Smooth muscle cell (in vitro differentiated cells): ENCODE measurements at regions not wholly inside any gene's neighbourhood (a gene's known extent, or its start where the extent isn't known, plus 50 kb on each side); places are given as distances from the start of the nearest gene placed in this dataset.
"Not testable (repeated sequence)": the region's sequence is repeated elsewhere in the genome, so short reads cannot be mapped to it uniquely, and the experiment has no call there.

Source experiments
- DNase-seq: peaks from one replicate; lab custom pipeline; 2025; ENCODE audit not compliant: unreplicated experiment; lab: John Stamatoyannopoulos, UW
- H2AFZ ChIP-seq: fragments of 200-600 bp; sonication (generic); 2 replicates; pipeline ENCODE4 v1.6.0; 2016; ENCODE audit warnings: antibody characterized with exemption, low read depth, mild to moderate bottlenecking
- H3F3A ChIP-seq: fragments of 200-600 bp; sonication (generic); 2 replicates; pipeline ENCODE4 v1.6.0; 2017; ENCODE audit warnings: antibody characterized with exemption, low read depth
- H3K27ac ChIP-seq: fragments of 200-600 bp; sonication (generic); 2 replicates; pipeline ENCODE4 v1.5.1; 2016; ENCODE audit warnings: low read depth, mild to moderate bottlenecking
- H3K27me3 ChIP-seq: fragments of 200-600 bp; sonication (generic); 2 replicates; pipeline ENCODE4 v1.6.1; 2016; ENCODE audit warnings: low read depth, mild to moderate bottlenecking
- H3K36me3 ChIP-seq: fragments of 200-600 bp; sonication (generic); 2 replicates; pipeline ENCODE4 v1.5.1; 2016; ENCODE audit warnings: low read depth
- H3K4me1 ChIP-seq: fragments of 200-600 bp; sonication (generic); 2 replicates; pipeline ENCODE4 v1.5.1; 2016; ENCODE audit warnings: low read depth
- H3K4me2 ChIP-seq: fragments of 200-600 bp; sonication (generic); 2 replicates; pipeline ENCODE4 v1.6.0; 2016; ENCODE audit warnings: mild to moderate bottlenecking
- H3K4me3 ChIP-seq: fragments of 200-600 bp; sonication (generic); 2 replicates; pipeline ENCODE4 v1.5.1; 2016; ENCODE audit warnings: mild to moderate bottlenecking
- H3K79me2 ChIP-seq: fragments of 200-600 bp; sonication (generic); 2 replicates; pipeline ENCODE4 v1.6.0; 2016; ENCODE audit warnings: low read depth, mild to moderate bottlenecking
- H3K9ac ChIP-seq: fragments of 200-600 bp; sonication (generic); 2 replicates; pipeline ENCODE4 v1.6.0; 2016; ENCODE audit warnings: low read depth
- H3K9me3 ChIP-seq: fragments of 200-600 bp; sonication (generic); replicated peaks from 2 replicates; pipeline ENCODE4 v1.5.1; 2016; ENCODE audit warnings: low read depth
- H4K20me1 ChIP-seq: fragments of 200-600 bp; sonication (generic); 2 replicates; pipeline ENCODE4 v1.6.0; 2016; ENCODE audit warnings: low read depth
- WGBS: methylation state at CpG from one replicate; pipeline ENCODE4 v1.1.7; 2016; ENCODE audit warnings: low lambda C conversion rate; 5-methylcytosine and 5-hydroxymethylcytosine counted together
- TF ChIP-seq, protein P1 (sequence below): fragments of 200-600 bp; sonication (generic); IDR thresholded peaks from 2 replicates; pipeline ENCODE4 v1.5.1; 2017; ENCODE audit warnings: borderline replicate concordance, mild to moderate bottlenecking, antibody characterized with exemption; ENCODE audit not compliant: insufficient read depth, poor library complexity, severe bottlenecking

DNA sequence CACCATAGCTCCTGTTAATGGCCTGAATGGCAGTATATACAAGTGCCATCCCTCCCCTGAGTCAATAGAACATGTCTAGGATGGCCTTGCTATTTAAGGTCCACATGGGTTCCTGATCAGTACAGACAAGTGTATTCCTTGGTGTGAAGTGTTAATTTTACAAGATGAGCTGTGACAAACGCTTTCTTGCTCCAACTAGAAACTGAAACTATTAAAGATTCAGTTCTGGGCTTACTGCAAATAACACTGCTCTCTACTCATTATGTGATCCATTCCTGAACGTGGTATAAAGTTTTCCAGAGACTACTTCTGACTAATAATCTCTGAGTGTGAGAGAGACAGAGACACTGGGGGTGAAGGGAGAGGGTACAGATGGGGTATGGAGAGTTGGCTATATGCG lies 198.0 kb upstream of the FBXL4 start:
- no peak for DNase-seq
- H3K4me1 ChIP-seq: peaks cover 8% of the 10 kb centered on the region
- no peak overlapping the region for H3K9ac ChIP-seq
- TF ChIP-seq, protein P1, sequence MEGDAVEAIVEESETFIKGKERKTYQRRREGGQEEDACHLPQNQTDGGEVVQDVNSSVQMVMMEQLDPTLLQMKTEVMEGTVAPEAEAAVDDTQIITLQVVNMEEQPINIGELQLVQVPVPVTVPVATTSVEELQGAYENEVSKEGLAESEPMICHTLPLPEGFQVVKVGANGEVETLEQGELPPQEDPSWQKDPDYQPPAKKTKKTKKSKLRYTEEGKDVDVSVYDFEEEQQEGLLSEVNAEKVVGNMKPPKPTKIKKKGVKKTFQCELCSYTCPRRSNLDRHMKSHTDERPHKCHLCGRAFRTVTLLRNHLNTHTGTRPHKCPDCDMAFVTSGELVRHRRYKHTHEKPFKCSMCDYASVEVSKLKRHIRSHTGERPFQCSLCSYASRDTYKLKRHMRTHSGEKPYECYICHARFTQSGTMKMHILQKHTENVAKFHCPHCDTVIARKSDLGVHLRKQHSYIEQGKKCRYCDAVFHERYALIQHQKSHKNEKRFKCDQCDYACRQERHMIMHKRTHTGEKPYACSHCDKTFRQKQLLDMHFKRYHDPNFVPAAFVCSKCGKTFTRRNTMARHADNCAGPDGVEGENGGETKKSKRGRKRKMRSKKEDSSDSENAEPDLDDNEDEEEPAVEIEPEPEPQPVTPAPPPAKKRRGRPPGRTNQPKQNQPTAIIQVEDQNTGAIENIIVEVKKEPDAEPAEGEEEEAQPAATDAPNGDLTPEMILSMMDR: no peak
- WGBS: 86% methylated on average over 3 of the region's 3 CpGs
- H3K79me2 ChIP-seq: no peaks in the 10 kb centered on the region
- no peaks in the 10 kb centered on the region for H3F3A ChIP-seq
- no peaks in the 10 kb centered on the region for H3K27me3 ChIP-seq
- no peaks in the 10 kb centered on the region for H3K36me3 ChIP-seq
- no peak overlapping the region for H3K4me2 ChIP-seq
- H3K4me3 ChIP-seq: no peak overlapping the region
- H3K27ac ChIP-seq: no peak overlapping the region
- H3K9me3 ChIP-seq: no peaks in the 10 kb centered on the region
- H2AFZ ChIP-seq: no peak overlapping the region
- no peaks in the 10 kb centered on the region for H4K20me1 ChIP-seq

DNA sequence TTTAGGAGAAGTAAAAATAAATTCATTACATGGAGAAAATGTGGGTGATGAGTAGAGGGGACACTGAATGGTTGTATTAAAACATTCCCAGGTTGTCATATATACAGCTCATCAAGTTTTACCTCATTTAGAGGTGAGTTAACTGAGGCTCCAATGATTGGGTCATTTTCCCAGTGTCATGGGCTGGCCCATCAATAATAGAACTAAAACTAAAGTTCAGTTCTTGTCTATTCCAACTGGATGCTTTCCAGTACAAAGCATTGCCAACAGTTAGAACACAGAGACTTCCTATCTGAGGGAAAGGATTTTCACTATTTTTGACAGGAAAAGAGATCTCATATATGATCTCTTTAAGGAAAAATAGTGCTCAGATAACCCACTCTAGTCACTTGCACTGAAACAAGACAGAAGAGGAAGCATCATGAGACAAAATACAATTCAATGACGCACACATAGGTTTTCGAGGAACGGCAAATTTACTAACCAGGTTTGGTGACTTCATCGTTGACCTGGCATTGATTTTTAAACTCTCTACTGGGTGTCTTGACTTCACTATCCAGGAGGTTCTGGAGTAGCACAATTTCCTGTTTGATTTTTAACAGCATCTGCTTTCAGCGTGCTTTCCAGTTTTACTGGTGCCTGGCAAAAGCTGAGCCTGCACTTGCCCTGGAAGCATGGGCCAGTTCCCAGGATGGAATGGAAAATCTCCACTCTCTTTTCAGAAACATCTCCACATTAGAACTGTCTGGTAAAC lies 195.5 kb upstream of the FBXL4 start:
- Histone ChIP-seq H3K27ac (no peak overlapping the region), H4K20me1 (no peaks in the 10 kb centered on the region), H3K27me3 (no peaks in the 10 kb centered on the region), H3K4me1 (peaks cover 8% of the 10 kb centered on the region), H3K4me2 (no peak overlapping the region), H3K9me3 (no peaks in the 10 kb centered on the region), H3K9ac (no peak overlapping the region), H3K79me2 (no peaks in the 10 kb centered on the region), H2AFZ (no peak overlapping the region), H3K4me3 (no peak overlapping the region), H3K36me3 (no peaks in the 10 kb centered on the region), H3F3A (no peaks in the 10 kb centered on the region)
- no peak for DNase-seq
- TF ChIP-seq, protein P1: no peak
- 76% methylated on average over 5 of the region's 5 CpGs for WGBS

DNA sequence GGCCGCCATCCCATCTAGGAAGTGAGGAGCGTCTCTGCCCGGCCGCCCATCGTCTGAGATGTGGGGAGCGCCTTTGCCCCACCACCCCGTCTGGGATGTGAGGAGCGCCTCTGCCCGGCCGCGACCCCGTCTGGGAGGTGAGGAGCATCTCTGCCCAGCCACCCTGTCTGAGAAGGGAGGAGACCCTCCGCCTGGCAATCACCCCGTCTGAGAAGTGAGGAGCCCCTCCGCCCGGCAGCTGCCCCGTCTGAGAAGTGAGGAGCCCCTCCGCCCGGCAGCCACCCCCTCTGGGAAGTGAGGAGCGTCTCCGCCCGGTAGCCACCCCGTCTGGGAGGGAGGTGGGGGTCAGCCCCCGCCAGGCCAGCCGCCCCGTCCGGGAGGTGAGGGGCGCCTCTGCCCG lies 194.2 kb upstream of the FBXL4 start:
- not testable (repeated sequence) for H3K4me3 ChIP-seq, H3K27ac ChIP-seq, H3K27me3 ChIP-seq, H2AFZ ChIP-seq, H3K4me2 ChIP-seq, H3K79me2 ChIP-seq, H3K4me1 ChIP-seq, H3K9ac ChIP-seq, H3K9me3 ChIP-seq, H3K36me3 ChIP-seq, H4K20me1 ChIP-seq, DNase-seq, H3F3A ChIP-seq
- 93% methylated on average over 3 of the region's 29 CpGs for WGBS

DNA sequence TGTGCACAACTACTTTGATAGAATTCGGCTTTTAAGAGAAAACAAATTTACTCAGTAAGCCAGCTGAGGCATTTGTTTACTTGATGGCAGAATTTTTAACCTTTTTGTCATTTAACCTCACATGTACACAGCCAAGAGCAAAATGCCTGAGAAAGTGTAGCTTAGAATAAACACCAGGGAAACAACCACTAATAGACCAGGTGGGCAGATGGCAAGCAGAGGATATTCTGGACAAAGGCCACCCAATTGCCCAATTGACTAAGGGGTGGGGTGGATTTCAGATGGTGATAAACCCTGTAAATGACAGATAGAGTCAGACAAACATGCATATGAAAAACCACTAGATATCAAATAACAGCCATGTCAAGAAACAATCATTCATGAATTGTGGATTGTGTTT lies 190.7 kb upstream of the FBXL4 start:
- no peaks in the 10 kb centered on the region for H3K36me3 ChIP-seq

More for the DNA sequence above, 190.7 kb upstream of the FBXL4 start:
- no peak overlapping the region for H3K4me2 ChIP-seq
- no peaks in the 10 kb centered on the region for H3F3A ChIP-seq
- DNase-seq: no peak
- WGBS: 90% methylated on average over 1 of the region's 1 CpG
- H4K20me1 ChIP-seq: no peaks in the 10 kb centered on the region
- no peaks in the 10 kb centered on the region for H3K27me3 ChIP-seq
- H3K9me3 ChIP-seq: no peaks in the 10 kb centered on the region
- H3K27ac ChIP-seq: no peak overlapping the region
- TF ChIP-seq, protein P1: no peak
- H3K9ac ChIP-seq: no peak overlapping the region
- no peak overlapping the region for H3K4me3 ChIP-seq
- no peak overlapping the region for H2AFZ ChIP-seq
- no peaks in the 10 kb centered on the region for H3K79me2 ChIP-seq
- no peaks in the 10 kb centered on the region for H3K4me1 ChIP-seq
